Liver (tissue), 8 donors: ENCODE measurements at regions not wholly inside any gene's neighbourhood (a gene's known extent, or its start where the extent isn't known, plus 50 kb on each side); places are given as distances from the start of the nearest gene placed in this dataset.

Source experiments
- DNase-seq: peaks from one replicate; pipeline ENCODE4 v3.0.0-alpha.2; 2017; ENCODE audit warnings: low spot score
- H3K27ac ChIP-seq, 2 donors: one replicate each; pipeline ENCODE4 v1.7.0; 2013; ENCODE audit warnings: inconsistent platforms in 2 of 2, low read length in 2 of 2, control low read depth in 1 of 2, low read depth in 1 of 2, mild to moderate bottlenecking in 1 of 2
- H3K27me3 ChIP-seq, 4 donors: one replicate each; pipeline versions ENCODE4 v1.6.1 to v1.7.0; 2013; ENCODE audit warnings: low read length in 3 of 4, inconsistent platforms in 1 of 4, mild to moderate bottlenecking in 1 of 4, moderate library complexity in 1 of 4; ENCODE audit not compliant: control insufficient read depth in 4 of 4, insufficient read depth in 4 of 4
- H3K36me3 ChIP-seq, 4 donors: one replicate each; pipeline versions ENCODE4 v1.6.1 to v1.7.0; 2013; ENCODE audit warnings: low read length in 3 of 4, mild to moderate bottlenecking in 3 of 4, low read depth in 1 of 4, moderate library complexity in 1 of 4; ENCODE audit not compliant: control insufficient read depth in 4 of 4, insufficient read depth in 3 of 4
- H3K4me1 ChIP-seq, 4 donors: one replicate each; pipeline versions ENCODE4 v1.6.1 to v1.7.0; 2013; ENCODE audit warnings: low read length in 3 of 4, mild to moderate bottlenecking in 3 of 4, moderate library complexity in 1 of 4; ENCODE audit not compliant: control insufficient read depth in 4 of 4, insufficient read depth in 4 of 4
- H3K4me3 ChIP-seq, 3 donors: one replicate each; pipeline versions ENCODE4 v1.6.1 to v1.7.0; 2013; ENCODE audit warnings: low read length in 3 of 3, control low read depth in 1 of 3, low read depth in 1 of 3, mild to moderate bottlenecking in 1 of 3
- H3K9ac ChIP-seq, 2 donors: one replicate each; pipeline ENCODE4 v1.7.0; 2013; ENCODE audit warnings: low read length in 2 of 2, mild to moderate bottlenecking in 2 of 2, moderate library complexity in 2 of 2, control low read depth in 1 of 2, low read depth in 1 of 2
- H3K9me3 ChIP-seq, 4 donors: one replicate each; pipeline versions ENCODE4 v1.6.1 to v1.7.0; 2013; ENCODE audit warnings: low read length in 3 of 4; ENCODE audit not compliant: control insufficient read depth in 4 of 4
- ATF3 ChIP-seq: IDR thresholded peaks from 2 replicates; pipeline ENCODE4 v1.6.1; 2016; ENCODE audit warnings: antibody characterized with exemption
- CTCF ChIP-seq: fragments of 150-350 bp; IDR thresholded peaks from 2 replicates; pipeline ENCODE4 v1.5.1; 2017; ENCODE audit warnings: improper control_type of control experiment, low read depth, low read length; ENCODE audit not compliant: missing input control
- EGR1 ChIP-seq, 2 donors: IDR thresholded peaks; 2 replicates each; pipeline ENCODE4 v1.6.1; 2016 to 2018; ENCODE audit warnings: antibody characterized with exemption in 2 of 2, low read depth in 2 of 2
- FOXA1 ChIP-seq: IDR thresholded peaks from 2 replicates; pipeline ENCODE4 v1.6.1; 2016; ENCODE audit warnings: antibody characterized with exemption
- FOXA2 ChIP-seq: IDR thresholded peaks from 2 replicates; pipeline ENCODE4 v1.6.1; 2016; ENCODE audit warnings: antibody characterized with exemption
- GABPA ChIP-seq, 2 donors: IDR thresholded peaks in 1 of 2; conservative IDR thresholded peaks in 1 of 2; 2 replicates each; pipeline ENCODE4 v1.6.1; 2016; ENCODE audit warnings: antibody characterized with exemption in 2 of 2, mild to moderate bottlenecking in 1 of 2, moderate library complexity in 1 of 2
- HNF4A ChIP-seq, 2 donors: conservative IDR thresholded peaks; 2 replicates each; pipeline ENCODE4 v1.6.1; 2016; ENCODE audit warnings: antibody characterized with exemption in 2 of 2, mild to moderate bottlenecking in 2 of 2
- HNF4G ChIP-seq: IDR thresholded peaks from 2 replicates; pipeline ENCODE4 v1.6.1; 2016; ENCODE audit warnings: antibody characterized with exemption
- MAX ChIP-seq: IDR thresholded peaks from 2 replicates; pipeline ENCODE4 v1.6.1; 2016; ENCODE audit warnings: antibody characterized with exemption
- RAD21 ChIP-seq, 2 donors: IDR thresholded peaks; 2 replicates each; pipeline ENCODE4 v1.6.1; 2016; ENCODE audit warnings: antibody characterized with exemption in 2 of 2, mild to moderate bottlenecking in 2 of 2
- RXRA ChIP-seq, 2 donors: IDR thresholded peaks; 2 replicates each; pipeline ENCODE4 v1.6.1; 2017 to 2018; ENCODE audit warnings: antibody characterized with exemption in 2 of 2, mild to moderate bottlenecking in 1 of 2
- SP1 ChIP-seq: IDR thresholded peaks from 2 replicates; pipeline ENCODE4 v1.6.1; 2018; ENCODE audit warnings: antibody characterized with exemption, mild to moderate bottlenecking
- TAF1 ChIP-seq: conservative IDR thresholded peaks from 2 replicates; pipeline ENCODE4 v1.6.1; 2016; ENCODE audit warnings: antibody characterized with exemption, mild to moderate bottlenecking
- YY1 ChIP-seq: IDR thresholded peaks from 2 replicates; pipeline ENCODE4 v1.6.1; 2016; ENCODE audit warnings: antibody characterized with exemption, mild to moderate bottlenecking
- ZBTB33 ChIP-seq: IDR thresholded peaks from 2 replicates; pipeline ENCODE4 v1.6.1; 2016; ENCODE audit warnings: antibody characterized with exemption
- WGBS: extraction: QIAGEN DNeasy Blood & Tissue Kit; methylation state at CpG from one replicate; pipeline ENCODE4 v1.1.7; 2013; 5-methylcytosine and 5-hydroxymethylcytosine counted together
- donor health status: healthy.
- donor health status: healthy.
- donor health status: healthy.
- donor health status: healthy.
- donor health status: healthy.

GRCh38 chr9:79353856-79354520 is 217.8 kb upstream of the TLE4 start:
- no peak overlapping the region for H3K27ac ChIP-seq
- TF ChIP-seq TAF1, result no peak
- TF ChIP-seq HNF4G, result no peak
- no peak for TF ChIP-seq EGR1 (IDR thresholded peaks at IDR 0.05; ENCODE audit: low read depth in 2 of 2)
- TF ChIP-seq ZBTB33, result no peak
- no peak for TF ChIP-seq RXRA (IDR thresholded peaks at IDR 0.05)
- TF ChIP-seq FOXA2, result no peak
- no peak for TF ChIP-seq RAD21 (IDR thresholded peaks at IDR 0.05)

GRCh38 chr9:79357194-79357593 is 214.6 kb upstream of the TLE4 start:
- no peaks in the 10 kb centered on the region for H3K36me3 ChIP-seq
- 31% methylated on average over 5 of the region's 5 CpGs for WGBS
- no peak for DNase-seq
- H3K4me1 ChIP-seq, result no peaks in the 10 kb centered on the region
- H3K4me3 ChIP-seq, result no peak overlapping the region
- TF ChIP-seq TAF1, result no peak
- no peak for TF ChIP-seq EGR1 (IDR thresholded peaks at IDR 0.05; ENCODE audit: low read depth in 2 of 2)
- TF ChIP-seq RAD21 (IDR thresholded peaks at IDR 0.05), result no peak
- TF ChIP-seq FOXA1, result no peak
- no peak for TF ChIP-seq YY1
- no peak for TF ChIP-seq CTCF
- H3K27me3 ChIP-seq, result peaks cover 0 to 3% (median 0%) of the 10 kb centered on the region in 4 donors
- H3K9ac ChIP-seq, result no peak overlapping the region
- no peak overlapping the region for H3K27ac ChIP-seq
- H3K9me3 ChIP-seq, result no peaks in the 10 kb centered on the region

More at GRCh38 chr9:79353856-79354520, 217.8 kb upstream of the TLE4 start:
- H3K4me1 ChIP-seq, result no peaks in the 10 kb centered on the region
- DNase-seq, result no peak
- H3K36me3 ChIP-seq, result no peaks in the 10 kb centered on the region
- no peak overlapping the region for H3K9ac ChIP-seq
- no peaks in the 10 kb centered on the region for H3K27me3 ChIP-seq
- H3K4me3 ChIP-seq, result no peak overlapping the region
- 82% methylated on average over 2 of the region's 2 CpGs for WGBS
- H3K9me3 ChIP-seq, result no peaks in the 10 kb centered on the region

- Histone ChIP-seq H3K4me3 (no peak overlapping the region), H3K4me1 (no peaks in the 10 kb centered on the region), H3K36me3 (no peaks in the 10 kb centered on the region), H3K9ac (no peak overlapping the region), H3K9me3 (no peaks in the 10 kb centered on the region), H3K27ac (no peak overlapping the region), H3K27me3 (peaks cover 0 to 5% (median 0%) of the 10 kb centered on the region in 4 donors)
- TF ChIP-seq ATF3 (no peak), GABPA (IDR thresholded peaks at IDR 0.05 in 1 of 2, conservative IDR thresholded peaks at IDR 0.05 in 1 of 2) (no peak), SP1 (no peak), ZBTB33 (no peak), MAX (no peak), TAF1 (no peak), HNF4A (conservative IDR thresholded peaks at IDR 0.05) (no peak), CTCF (no peak)
- WGBS, result 30% methylated on average over 6 of the region's 6 CpGs
- DNase-seq, result no peak
Measured at GRCh38 chr9:79357616-79358015, 214.1 kb upstream of the TLE4 start.
